H1 (cell line): ENCODE measurements at regions not wholly inside any gene's neighbourhood (a gene's known extent, or its start where the extent isn't known, plus 50 kb on each side); places are given as distances from the start of the nearest gene placed in this dataset.

Experiments used
- CTCF ChIA-PET: fragments of 300-600 bp; sonication (Branson Sonifier 250); formaldehyde crosslinking; loops from one replicate; lab custom pipeline; 2021; ENCODE audit not compliant: partially characterized antibody; lab: Charles Lee
- POLR2A ChIA-PET: fragments of 300-600 bp; sonication (Branson Sonifier 250); formaldehyde crosslinking; loops from one replicate; lab custom pipeline; 2021; ENCODE audit warnings: inconsistent platforms; ENCODE audit not compliant: partially characterized antibody; lab: Charles Lee
- DNase-seq, 2 experiments: peaks; one replicate each; pipeline versions ENCODE4 v3.0.0 to v3.0.0-alpha.2; 2010 to 2022; ENCODE audit warnings: low spot score in 2 of 2, low read depth in 1 of 2, mixed read lengths in 1 of 2
- FAIRE-seq: peaks from 2 replicates; lab custom pipeline; 2011; peaks lifted over from hg19 to GRCh38; lab: Jason Lieb, UNC
- H2AFZ ChIP-seq: 2 replicates; pipeline ENCODE4 v1.8.1; 2012; ENCODE audit warnings: low read length, inconsistent platforms
- H2AK5ac ChIP-seq: 2 replicates; pipeline ENCODE4 v1.6.1; 2013; ENCODE audit warnings: low read depth, low read length
- H2BK120ac ChIP-seq: replicated peaks from 2 replicates; pipeline ENCODE3; 2013; ENCODE audit warnings: low read depth, low read length, inconsistent platforms
- H2BK12ac ChIP-seq: 2 replicates; pipeline ENCODE4 v1.6.1; 2013; ENCODE audit warnings: low read depth, low read length
- H2BK15ac ChIP-seq: 2 replicates; pipeline ENCODE4 v1.6.1; 2013; ENCODE audit warnings: low read length
- H2BK20ac ChIP-seq: 2 replicates; pipeline ENCODE4 v1.6.1; 2013; ENCODE audit warnings: low read length
- H2BK5ac ChIP-seq: 2 replicates; pipeline ENCODE4 v1.6.1; 2013; ENCODE audit warnings: low read depth, low read length
- H3K14ac ChIP-seq: 2 replicates; pipeline ENCODE4 v1.6.1; 2013; ENCODE audit warnings: inconsistent platforms; ENCODE audit not compliant: insufficient read length
- H3K18ac ChIP-seq: 2 replicates; pipeline ENCODE4 v1.6.1; 2013; ENCODE audit warnings: low read length; ENCODE audit errors: extremely low read depth
- H3K23ac ChIP-seq: 2 replicates; pipeline ENCODE4 v1.6.1; 2013; ENCODE audit warnings: inconsistent platforms; ENCODE audit not compliant: insufficient read length
- H3K23me2 ChIP-seq: 2 replicates; pipeline ENCODE4 v1.6.1; 2013; ENCODE audit warnings: low read depth, low read length
- H3K27ac ChIP-seq: 2 replicates; pipeline ENCODE4 v1.6.1; 2011; ENCODE audit warnings: low read depth, low read length, inconsistent platforms
- H3K27me3 ChIP-seq, 4 experiments: replicated peaks in 1 of 4; 1 replicate in 1 of 4; 2 replicates in 3 of 4; pipeline versions ENCODE4 v1.6.1 to v1.8.1; 2011 to 2013; ENCODE audit warnings: low read length in 3 of 4, mild to moderate bottlenecking in 3 of 4, inconsistent platforms in 2 of 4, mixed read lengths in 2 of 4, moderate library complexity in 1 of 4; ENCODE audit not compliant: control insufficient read depth in 3 of 4, insufficient read depth in 3 of 4; ENCODE audit errors: extremely low read depth in 1 of 4
- H3K36me3 ChIP-seq, 4 experiments: 2 replicates each; pipeline versions ENCODE4 v1.6.1 to v1.8.1; 2011 to 2013; ENCODE audit warnings: mild to moderate bottlenecking in 4 of 4, low read length in 3 of 4, moderate library complexity in 2 of 4, control low read depth in 1 of 4, inconsistent platforms in 1 of 4; ENCODE audit not compliant: insufficient read depth in 4 of 4, control insufficient read depth in 2 of 4
- H3K4ac ChIP-seq: replicated peaks from 2 replicates; pipeline ENCODE3; 2013; ENCODE audit warnings: low read length, low read depth, mixed read lengths, inconsistent platforms; ENCODE audit not compliant: insufficient read length
- H3K4me1 ChIP-seq, 4 experiments: replicated peaks in 1 of 4; 1 replicate in 1 of 4; 2 replicates in 3 of 4; pipeline versions ENCODE4 v1.6.1 to v1.8.1; 2011 to 2013; ENCODE audit warnings: low read length in 3 of 4, inconsistent platforms in 2 of 4, mixed read lengths in 1 of 4; ENCODE audit not compliant: insufficient read depth in 4 of 4, control insufficient read depth in 3 of 4
- H3K4me2 ChIP-seq, 2 experiments: 2 replicates each; pipeline versions ENCODE4 v1.6.1 to v1.8.1; 2011 to 2013; ENCODE audit warnings: low read depth in 2 of 2, low read length in 2 of 2, control low read depth in 1 of 2, inconsistent platforms in 1 of 2, mild to moderate bottlenecking in 1 of 2; ENCODE audit not compliant: insufficient read depth in 1 of 2
- H3K4me3 ChIP-seq, 4 experiments: fragments of 200-600, 300-600 bp in 1 of 4; sonication (generic), shearing (Covaris generic), sonication (Bioruptor Twin) in 1 of 4; 2 replicates each; pipeline versions ENCODE4 v1.5.1 to v1.8.1; 2011 to 2016; ENCODE audit warnings: low read length in 4 of 4, low read depth in 3 of 4, control low read depth in 2 of 4, inconsistent platforms in 2 of 4, mild to moderate bottlenecking in 2 of 4, mixed read lengths in 1 of 4, moderate library complexity in 1 of 4; ENCODE audit not compliant: insufficient read depth in 2 of 4; ENCODE audit errors: extremely low read depth in 1 of 4
- H3K56ac ChIP-seq: replicated peaks from 2 replicates; pipeline ENCODE3; 2013; ENCODE audit warnings: low read depth, mild to moderate bottlenecking, mixed read lengths, low read length, inconsistent platforms; ENCODE audit not compliant: insufficient read length
- H3K79me1 ChIP-seq: 2 replicates; pipeline ENCODE4 v1.6.1; 2013; ENCODE audit warnings: low read depth, low read length, control low read depth
- H3K79me2 ChIP-seq, 2 experiments: 2 replicates each; pipeline versions ENCODE4 v1.6.1 to v1.8.1; 2012 to 2013; ENCODE audit warnings: low read length in 2 of 2, mild to moderate bottlenecking in 2 of 2, inconsistent platforms in 1 of 2; ENCODE audit not compliant: insufficient read depth in 2 of 2, control insufficient read depth in 1 of 2
- H3K9ac ChIP-seq, 4 experiments: replicated peaks in 1 of 4; 1 replicate in 1 of 4; 2 replicates in 3 of 4; pipeline versions ENCODE4 v1.6.1 to v1.8.1; 2011 to 2013; ENCODE audit warnings: low read depth in 3 of 4, low read length in 3 of 4, control low read depth in 2 of 4, mild to moderate bottlenecking in 2 of 4, moderate library complexity in 2 of 4, inconsistent platforms in 1 of 4; ENCODE audit errors: extremely low read depth in 1 of 4
- H3K9me3 ChIP-seq, 2 experiments: 2 replicates each; pipeline versions ENCODE4 v1.6.1 to v1.8.1; 2012 to 2013; ENCODE audit warnings: mild to moderate bottlenecking in 2 of 2, moderate library complexity in 2 of 2, control low read depth in 1 of 2, inconsistent platforms in 1 of 2, low read depth in 1 of 2, low read length in 1 of 2, mixed read lengths in 1 of 2; ENCODE audit not compliant: insufficient read depth in 2 of 2
- H4K20me1 ChIP-seq, 2 experiments: replicated peaks in 1 of 2; 2 replicates each; pipeline versions ENCODE3 to v1.8.1; 2011 to 2013; ENCODE audit warnings: inconsistent platforms in 2 of 2, low read length in 2 of 2, mild to moderate bottlenecking in 1 of 2; ENCODE audit not compliant: insufficient read depth in 2 of 2, control insufficient read depth in 1 of 2
- H4K5ac ChIP-seq: 2 replicates; pipeline ENCODE4 v1.6.1; 2013; ENCODE audit warnings: low read length, low read depth, mixed read lengths, inconsistent platforms; ENCODE audit not compliant: insufficient read length
- H4K8ac ChIP-seq: 2 replicates; pipeline ENCODE4 v1.8.0; 2013; ENCODE audit warnings: mild to moderate bottlenecking, moderate library complexity, low read length, inconsistent platforms; ENCODE audit not compliant: insufficient read depth; ENCODE audit errors: extremely low read depth
- H4K91ac ChIP-seq: replicated peaks from 2 replicates; pipeline ENCODE3; 2013; ENCODE audit warnings: low read length, mixed read lengths, inconsistent platforms; ENCODE audit not compliant: insufficient read length
- ASH2L ChIP-seq: fragments of 200-600, 300-600 bp; sonication (generic); IDR thresholded peaks from one replicate; pipeline ENCODE4 v1.7.1; 2017; ENCODE audit warnings: low read length
- CBX8 ChIP-seq: fragments of 300-800, 300-1000 bp; sonication (generic); IDR thresholded peaks from 2 replicates; pipeline ENCODE4 v1.7.1; 2016; ENCODE audit warnings: low read depth, low read length, borderline replicate concordance
- EGR1 ChIP-seq: IDR thresholded peaks from 2 replicates; pipeline ENCODE4 v1.6.1; 2011; ENCODE audit warnings: low read depth, low read length, borderline replicate concordance
- JUN ChIP-seq: IDR thresholded peaks from 2 replicates; pipeline ENCODE4 v1.6.1; 2011; ENCODE audit warnings: low read depth, mild to moderate bottlenecking, improper control_type of control experiment, low read length
- POLR2AphosphoS5 ChIP-seq: IDR thresholded peaks from 2 replicates; pipeline ENCODE4 v1.6.1; 2011; ENCODE audit warnings: low read depth, low read length
- RNF2 ChIP-seq: fragments of 200-900, 300-1000 bp; sonication (generic); IDR thresholded peaks from 2 replicates; pipeline ENCODE4 v1.7.1; 2016; ENCODE audit warnings: borderline replicate concordance, low read depth, mild to moderate bottlenecking, antibody characterized with exemption, low read length; ENCODE audit not compliant: poor library complexity, severe bottlenecking; ENCODE audit errors: missing control alignments
- SIX5 ChIP-seq: IDR thresholded peaks from 2 replicates; pipeline ENCODE4 v1.6.1; 2011; ENCODE audit warnings: mild to moderate bottlenecking, low read depth, low read length
- TAF1 ChIP-seq: IDR thresholded peaks from 2 replicates; pipeline ENCODE4 v1.6.1; 2011; ENCODE audit warnings: mild to moderate bottlenecking, low read depth, low read length
- WGBS, 2 experiments: shearing (Covaris generic) in 1 of 2; methylation state at CpG; one replicate each; pipeline versions ENCODE4 v1.1.6 to v1.1.7; 2013 to 2015; ENCODE audit warnings: low lambda C conversion rate in 2 of 2, mixed read lengths in 2 of 2, inconsistent platforms in 1 of 2, low coverage in 1 of 2, missing lambda C conversion rate in 1 of 2; ENCODE audit not compliant: insufficient replicate concordance in 2 of 2, insufficient coverage in 1 of 2, insufficient read length in 1 of 2; ENCODE audit errors: extremely low coverage in 1 of 2, missing lambda C conversion rate in 1 of 2; 5-methylcytosine and 5-hydroxymethylcytosine counted together

DNA sequence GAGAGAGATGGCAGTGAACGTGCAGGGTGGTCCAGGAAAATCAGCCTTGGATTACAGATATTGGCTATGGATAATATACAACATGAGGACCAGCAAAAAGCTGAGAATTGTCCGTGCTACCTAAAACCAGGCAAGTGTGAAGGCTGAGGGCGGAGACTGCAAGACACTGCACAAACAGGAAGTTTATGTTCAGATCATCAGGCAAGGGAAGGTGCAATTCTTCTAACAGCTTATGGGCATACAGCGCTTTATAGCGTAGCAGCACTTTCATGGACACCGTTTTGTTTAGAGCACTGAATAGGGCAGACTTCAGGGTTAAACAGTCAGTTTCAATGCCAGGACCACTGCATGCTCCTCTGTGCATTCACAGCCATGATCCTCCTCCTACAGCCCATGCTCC, 93.1 kb upstream of the TMEM45B start:
- Histone ChIP-seq H3K27ac (no peak overlapping the region), H3K56ac (no peak overlapping the region), H3K36me3 (no peaks in the 10 kb centered on the region), H3K4me3 (no peak overlapping the region), H4K8ac (no peak overlapping the region), H2BK120ac (no peak overlapping the region), H3K4me1 (no peaks in the 10 kb centered on the region), H2AK5ac (no peak overlapping the region), H4K5ac (no peak overlapping the region), H3K14ac (no peak overlapping the region), H2BK12ac (no peak overlapping the region), H3K9me3 (no peaks in the 10 kb centered on the region), H2BK20ac (no peak overlapping the region), H2AFZ (peak overlapping the region; percentile 18; the same call in 1 of the 2 replicates), H3K79me2 (no peaks in the 10 kb centered on the region), H3K27me3 (no peaks in the 10 kb centered on the region), H4K91ac (no peak overlapping the region), H3K18ac (no peak overlapping the region), H4K20me1 (no peaks in the 10 kb centered on the region), H3K79me1 (no peaks in the 10 kb centered on the region), H3K4me2 (no peak overlapping the region), H3K9ac (no peak overlapping the region), H3K4ac (no peak overlapping the region), H3K23ac (no peak overlapping the region), H3K23me2 (peaks cover 2% of the 10 kb centered on the region; the same call in 1 of the 2 replicates), H2BK15ac (no peak overlapping the region), H2BK5ac (no peak overlapping the region)
- no peak for FAIRE-seq
- no peak for DNase-seq
- CTCF ChIA-PET = interaction anchor here (0.7 to 5.8 kb wide), 2 partner anchors 26 to 131 kb away, joined by 3 to 33 read pairs; no protein-coding TSS in a partner anchor
- 94% methylated on average over 6 of the region's 6 CpGs; no CpG with 5 or more reads in 1 of the 2 experiments for WGBS, 2 experiments
- POLR2A ChIA-PET = no interaction called here
- TF ChIP-seq RNF2 (no peak), ASH2L (no peak), JUN (no peak), EGR1 (no peak), TAF1 (no peak), POLR2AphosphoS5 (no peak), CBX8 (no peak), SIX5 (no peak)
